ENCODE measurements at regions not wholly inside any gene's neighbourhood (a gene's known extent, or its start where the extent isn't known, plus 50 kb on each side); places are given as distances from the start of the nearest gene placed in this dataset.
"Not testable (repeated sequence)": the region's sequence is repeated elsewhere in the genome, so short reads cannot be mapped to it uniquely, and the experiment has no call there.

DNA sequence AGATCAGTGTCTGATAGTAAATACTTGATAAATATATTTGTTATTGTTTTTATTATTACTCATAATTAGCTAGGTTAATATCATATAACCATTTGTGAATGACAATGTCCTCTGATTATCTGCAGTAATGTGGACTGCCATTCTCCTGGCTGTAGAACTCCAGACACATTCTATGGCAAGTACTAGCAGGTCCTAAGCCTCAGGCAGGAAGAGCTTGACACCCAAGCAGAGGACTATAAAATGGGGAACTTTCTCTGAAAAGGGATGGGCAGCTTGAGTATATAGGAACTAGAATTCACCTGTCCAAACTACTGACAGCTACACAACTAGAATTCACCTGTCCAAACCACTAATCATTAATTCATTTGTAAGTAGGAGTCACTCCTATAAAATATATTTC, 649.4 kb downstream of the CPS1 start:
- Mint-ChIP-seq H3K36me3 (ENCODE audit: unreplicated experiment) (no peaks in the 10 kb centered on the region), H3K9me3 (ENCODE audit: unreplicated experiment) (no peaks in the 10 kb centered on the region), H3K27me3 (ENCODE audit: unreplicated experiment) (no peaks in the 10 kb centered on the region), H3K4me1 (ENCODE audit: low read depth, unreplicated experiment) (no peaks in the 10 kb centered on the region), H3K4me3 (ENCODE audit: unreplicated experiment) (no peak overlapping the region), H3K27ac (ENCODE audit: unreplicated experiment) (no peak overlapping the region)
- DNase-seq = no peak
- TF ChIP-seq, protein P1, sequence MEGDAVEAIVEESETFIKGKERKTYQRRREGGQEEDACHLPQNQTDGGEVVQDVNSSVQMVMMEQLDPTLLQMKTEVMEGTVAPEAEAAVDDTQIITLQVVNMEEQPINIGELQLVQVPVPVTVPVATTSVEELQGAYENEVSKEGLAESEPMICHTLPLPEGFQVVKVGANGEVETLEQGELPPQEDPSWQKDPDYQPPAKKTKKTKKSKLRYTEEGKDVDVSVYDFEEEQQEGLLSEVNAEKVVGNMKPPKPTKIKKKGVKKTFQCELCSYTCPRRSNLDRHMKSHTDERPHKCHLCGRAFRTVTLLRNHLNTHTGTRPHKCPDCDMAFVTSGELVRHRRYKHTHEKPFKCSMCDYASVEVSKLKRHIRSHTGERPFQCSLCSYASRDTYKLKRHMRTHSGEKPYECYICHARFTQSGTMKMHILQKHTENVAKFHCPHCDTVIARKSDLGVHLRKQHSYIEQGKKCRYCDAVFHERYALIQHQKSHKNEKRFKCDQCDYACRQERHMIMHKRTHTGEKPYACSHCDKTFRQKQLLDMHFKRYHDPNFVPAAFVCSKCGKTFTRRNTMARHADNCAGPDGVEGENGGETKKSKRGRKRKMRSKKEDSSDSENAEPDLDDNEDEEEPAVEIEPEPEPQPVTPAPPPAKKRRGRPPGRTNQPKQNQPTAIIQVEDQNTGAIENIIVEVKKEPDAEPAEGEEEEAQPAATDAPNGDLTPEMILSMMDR (IDR thresholded peaks at IDR 0.05; ENCODE audit: partially characterized antibody, unreplicated experiment) = no peak

DNA sequence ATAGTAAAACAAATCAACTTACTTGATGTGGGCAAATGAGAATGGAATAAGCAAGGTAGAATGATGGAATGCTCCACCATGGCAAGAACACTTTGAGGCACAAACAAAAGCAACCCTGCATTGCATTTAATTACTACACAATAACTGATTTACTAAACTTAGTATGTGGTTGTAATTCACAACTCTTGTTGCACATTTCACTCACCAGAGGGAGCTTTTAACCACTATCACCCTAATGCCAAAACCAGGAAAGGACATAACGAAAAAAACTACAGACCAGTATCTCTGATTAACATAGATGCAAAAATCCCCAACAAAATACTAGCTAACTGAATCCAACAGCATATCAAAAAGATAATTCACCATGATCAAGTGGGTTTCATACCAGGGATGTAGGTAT, 659.8 kb downstream of the CPS1 start:
- H3K9me3 Mint-ChIP-seq (ENCODE audit: unreplicated experiment) = no peaks in the 10 kb centered on the region
- DNase-seq = no peak

DNA sequence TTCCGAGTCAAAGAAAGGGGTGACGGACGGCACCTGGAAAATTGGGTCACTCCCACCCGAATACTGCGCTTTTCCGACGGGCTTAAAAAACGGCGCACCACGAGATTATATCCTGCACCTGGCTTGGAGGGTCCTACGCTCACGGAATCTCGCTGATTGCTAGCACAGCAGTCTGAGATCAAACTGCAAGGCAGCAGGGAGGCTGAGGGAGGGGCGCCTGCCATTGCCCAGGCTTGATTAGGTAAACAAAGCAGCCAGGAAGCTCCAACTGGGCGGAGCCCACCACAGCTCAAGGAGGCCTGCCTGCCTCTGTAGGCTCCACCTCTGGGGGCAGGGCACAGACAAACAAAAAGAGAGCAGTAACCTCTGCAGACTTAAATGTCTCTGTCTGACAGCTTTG, 663.1 kb downstream of the CPS1 start:
- not testable (repeated sequence) for H3K4me1 Mint-ChIP-seq (ENCODE audit: low read depth, unreplicated experiment); H3K36me3 Mint-ChIP-seq (ENCODE audit: unreplicated experiment); H3K27ac Mint-ChIP-seq (ENCODE audit: unreplicated experiment); DNase-seq; H3K4me3 Mint-ChIP-seq (ENCODE audit: unreplicated experiment); H3K9me3 Mint-ChIP-seq (ENCODE audit: unreplicated experiment); H3K27me3 Mint-ChIP-seq (ENCODE audit: unreplicated experiment)

More for the DNA sequence above, 659.8 kb downstream of the CPS1 start:
- Mint-ChIP-seq H3K27ac (ENCODE audit: unreplicated experiment) (no peak overlapping the region), H3K4me3 (ENCODE audit: unreplicated experiment) (no peak overlapping the region), H3K27me3 (ENCODE audit: unreplicated experiment) (no peaks in the 10 kb centered on the region), H3K4me1 (ENCODE audit: low read depth, unreplicated experiment) (no peaks in the 10 kb centered on the region), H3K36me3 (ENCODE audit: unreplicated experiment) (no peaks in the 10 kb centered on the region)
- TF ChIP-seq, protein P1 (IDR thresholded peaks at IDR 0.05; ENCODE audit: partially characterized antibody, unreplicated experiment) = peak; percentile 19

DNA sequence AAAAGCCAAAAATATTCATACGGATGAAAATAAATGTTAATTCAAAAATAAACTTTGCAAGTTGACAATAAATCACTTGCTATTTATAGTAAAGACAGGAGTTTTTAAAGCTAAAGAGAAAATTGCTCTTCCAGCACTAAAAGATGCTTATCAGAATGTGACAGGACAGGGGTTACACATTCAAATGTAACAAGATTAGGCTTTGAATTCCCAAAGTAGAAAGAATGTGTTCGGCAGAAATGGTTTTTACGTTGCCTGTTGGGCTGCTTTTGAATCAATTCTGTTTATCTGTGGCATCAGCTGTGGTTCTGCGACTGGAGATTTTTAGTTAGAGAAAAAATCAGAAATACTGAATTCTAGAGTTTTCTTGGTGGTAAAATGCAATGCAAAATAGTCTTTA, 669.4 kb downstream of the CPS1 start:
- Mint-ChIP-seq H3K27me3 (ENCODE audit: unreplicated experiment) (no peaks in the 10 kb centered on the region), H3K9me3 (ENCODE audit: unreplicated experiment) (no peaks in the 10 kb centered on the region), H3K4me1 (ENCODE audit: low read depth, unreplicated experiment) (no peaks in the 10 kb centered on the region), H3K27ac (ENCODE audit: unreplicated experiment) (no peak overlapping the region), H3K4me3 (ENCODE audit: unreplicated experiment) (no peak overlapping the region), H3K36me3 (ENCODE audit: unreplicated experiment) (no peaks in the 10 kb centered on the region)
- TF ChIP-seq, protein P1 (IDR thresholded peaks at IDR 0.05; ENCODE audit: partially characterized antibody, unreplicated experiment) = no peak
- DNase-seq = no peak

DNA sequence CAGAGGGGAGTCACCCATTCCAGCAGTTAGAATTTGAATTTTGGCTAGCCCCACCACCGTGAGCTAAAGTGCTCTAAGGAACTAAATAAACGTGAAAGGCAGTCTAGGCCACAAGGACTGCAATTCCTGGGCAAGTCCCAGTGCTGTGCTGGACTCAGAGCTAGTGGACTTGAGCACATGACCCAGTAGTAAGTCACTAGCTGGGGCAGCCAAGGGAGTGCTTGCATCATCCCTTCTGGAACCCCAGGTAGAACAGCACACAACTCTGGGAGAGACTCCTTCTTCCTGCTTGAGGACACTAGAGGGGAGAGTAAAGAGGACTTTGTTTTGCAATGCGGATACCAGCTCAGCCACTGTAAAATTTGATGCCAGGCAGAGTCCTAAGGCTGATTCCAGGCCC, 672.2 kb downstream of the CPS1 start:
- Mint-ChIP-seq H3K9me3 (ENCODE audit: unreplicated experiment) (no peaks in the 10 kb centered on the region), H3K4me1 (ENCODE audit: low read depth, unreplicated experiment) (no peaks in the 10 kb centered on the region), H3K36me3 (ENCODE audit: unreplicated experiment) (no peaks in the 10 kb centered on the region), H3K27me3 (ENCODE audit: unreplicated experiment) (peaks cover 1% of the 10 kb centered on the region), H3K4me3 (ENCODE audit: unreplicated experiment) (no peak overlapping the region), H3K27ac (ENCODE audit: unreplicated experiment) (no peak overlapping the region)
- DNase-seq = no peak
- TF ChIP-seq, protein P1 (IDR thresholded peaks at IDR 0.05; ENCODE audit: partially characterized antibody, unreplicated experiment) = no peak

Measured in glutamatergic neuron (in vitro differentiated cells).